ENCODE measurements at regions not wholly inside any gene's neighbourhood (a gene's known extent, or its start where the extent isn't known, plus 50 kb on each side); places are given as distances from the start of the nearest gene placed in this dataset.

GRCh38 chr6:130598021-130598989, 228.9 kb upstream of the SMLR1 start:
- peaks cover 6% of the 10 kb centered on the region for H3K27me3 Mint-ChIP-seq (ENCODE audit: low read depth)
- no peak overlapping the region for H3K4me3 Mint-ChIP-seq
- DNase-seq (ENCODE audit: low spot score in 2 of 2, unreplicated experiment in 2 of 2) = no peak
- H3K9me3 Mint-ChIP-seq = no peaks in the 10 kb centered on the region
- TF ChIP-seq, protein P1, sequence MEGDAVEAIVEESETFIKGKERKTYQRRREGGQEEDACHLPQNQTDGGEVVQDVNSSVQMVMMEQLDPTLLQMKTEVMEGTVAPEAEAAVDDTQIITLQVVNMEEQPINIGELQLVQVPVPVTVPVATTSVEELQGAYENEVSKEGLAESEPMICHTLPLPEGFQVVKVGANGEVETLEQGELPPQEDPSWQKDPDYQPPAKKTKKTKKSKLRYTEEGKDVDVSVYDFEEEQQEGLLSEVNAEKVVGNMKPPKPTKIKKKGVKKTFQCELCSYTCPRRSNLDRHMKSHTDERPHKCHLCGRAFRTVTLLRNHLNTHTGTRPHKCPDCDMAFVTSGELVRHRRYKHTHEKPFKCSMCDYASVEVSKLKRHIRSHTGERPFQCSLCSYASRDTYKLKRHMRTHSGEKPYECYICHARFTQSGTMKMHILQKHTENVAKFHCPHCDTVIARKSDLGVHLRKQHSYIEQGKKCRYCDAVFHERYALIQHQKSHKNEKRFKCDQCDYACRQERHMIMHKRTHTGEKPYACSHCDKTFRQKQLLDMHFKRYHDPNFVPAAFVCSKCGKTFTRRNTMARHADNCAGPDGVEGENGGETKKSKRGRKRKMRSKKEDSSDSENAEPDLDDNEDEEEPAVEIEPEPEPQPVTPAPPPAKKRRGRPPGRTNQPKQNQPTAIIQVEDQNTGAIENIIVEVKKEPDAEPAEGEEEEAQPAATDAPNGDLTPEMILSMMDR (IDR thresholded peaks at IDR 0.05; ENCODE audit: unreplicated experiment) = no peak
- H3K27ac Mint-ChIP-seq = no peak overlapping the region
- no peaks in the 10 kb centered on the region for H3K36me3 Mint-ChIP-seq
- H3K4me1 Mint-ChIP-seq = peaks cover 35% of the 10 kb centered on the region

DNA sequence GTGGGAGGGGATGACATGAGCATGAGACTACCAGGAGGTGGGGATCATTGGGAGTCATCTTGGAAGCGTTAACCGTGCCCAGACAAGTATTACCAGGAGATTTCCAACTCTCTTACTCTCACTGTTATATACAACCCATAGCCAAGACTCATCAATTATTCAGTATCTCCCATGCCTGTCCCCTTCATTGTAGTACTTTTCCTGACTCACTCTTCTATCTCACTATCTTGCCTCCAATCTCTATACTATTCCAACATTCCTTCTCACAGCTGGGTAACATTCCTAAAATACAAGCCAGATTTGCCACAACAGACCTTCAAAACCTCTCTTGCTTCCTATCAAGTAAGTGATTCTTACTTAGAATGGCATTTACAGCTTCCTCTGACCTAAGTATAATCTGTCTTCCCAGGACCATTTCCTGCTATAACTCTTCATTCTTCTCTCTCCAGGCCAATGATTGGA, 226.3 kb upstream of the SMLR1 start:
- TF ChIP-seq, protein P1 (IDR thresholded peaks at IDR 0.05; ENCODE audit: unreplicated experiment) = no peak
- Mint-ChIP-seq H3K4me3 (no peak overlapping the region), H3K9me3 (no peaks in the 10 kb centered on the region), H3K36me3 (no peaks in the 10 kb centered on the region), H3K4me1 (peaks cover 43% of the 10 kb centered on the region), H3K27me3 (ENCODE audit: low read depth) (peaks cover 19% of the 10 kb centered on the region), H3K27ac (no peak overlapping the region)
- no peak for DNase-seq (ENCODE audit: low spot score in 2 of 2, unreplicated experiment in 2 of 2)

DNA sequence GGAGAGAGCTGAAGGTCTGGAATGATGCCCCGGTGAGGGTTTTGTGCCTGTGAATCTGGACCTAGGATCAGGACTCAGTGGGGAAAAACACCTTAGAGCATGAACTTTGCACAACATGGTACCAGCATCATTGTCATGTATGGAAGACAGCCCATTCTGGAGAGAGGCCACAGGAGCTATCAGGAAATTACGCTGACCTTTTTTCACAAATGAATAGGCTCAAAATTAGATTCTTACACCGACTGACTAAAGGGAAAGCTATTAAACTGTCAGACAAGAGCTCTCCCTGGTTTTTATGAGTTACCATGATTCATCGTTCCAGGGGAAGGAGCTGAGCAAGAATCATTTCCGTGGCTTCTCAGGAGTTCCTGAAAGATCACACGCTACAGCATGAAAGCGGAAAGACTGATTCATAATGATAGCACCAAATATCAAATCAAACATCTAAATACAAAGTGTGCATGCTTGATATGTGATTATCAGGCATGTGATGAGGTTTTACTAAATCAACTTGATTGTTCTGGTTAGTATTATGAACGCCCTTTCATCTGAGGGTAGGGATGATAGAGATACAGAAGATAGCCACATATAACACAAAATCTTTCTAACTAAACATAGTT, 224.9 kb upstream of the SMLR1 start:
- Mint-ChIP-seq H3K4me3 (no peak overlapping the region), H3K27ac (no peak overlapping the region), H3K4me1 (peaks cover 40% of the 10 kb centered on the region), H3K27me3 (ENCODE audit: low read depth) (peaks cover 19% of the 10 kb centered on the region), H3K36me3 (no peaks in the 10 kb centered on the region), H3K9me3 (no peaks in the 10 kb centered on the region)
- DNase-seq (ENCODE audit: low spot score in 2 of 2, unreplicated experiment in 2 of 2) = no peak
- TF ChIP-seq, protein P1 (IDR thresholded peaks at IDR 0.05; ENCODE audit: unreplicated experiment) = no peak

DNA sequence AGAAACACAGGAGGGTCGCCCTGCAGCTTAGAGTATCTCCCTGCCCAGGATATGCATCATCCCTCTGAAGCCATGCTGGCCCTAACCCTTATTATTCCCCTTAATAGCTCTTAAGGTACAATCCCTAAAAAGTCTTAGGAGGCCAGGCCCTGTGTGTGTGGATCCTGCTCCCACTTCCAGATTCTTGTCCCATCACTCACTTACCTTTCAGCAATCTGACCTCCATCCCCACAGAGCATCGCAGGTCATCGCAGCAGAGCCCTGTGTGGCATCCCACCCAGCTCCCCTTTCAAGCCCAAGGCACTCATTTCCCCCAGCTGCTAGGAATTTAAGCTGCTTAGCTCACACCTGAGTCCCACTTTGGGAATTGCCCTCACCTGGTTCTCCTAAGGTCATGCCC, 223.8 kb upstream of the SMLR1 start:
- Mint-ChIP-seq H3K4me3 (no peak overlapping the region), H3K4me1 (peaks cover 32% of the 10 kb centered on the region), H3K36me3 (no peaks in the 10 kb centered on the region), H3K27me3 (ENCODE audit: low read depth) (peaks cover 19% of the 10 kb centered on the region), H3K9me3 (no peaks in the 10 kb centered on the region), H3K27ac (no peak overlapping the region)
- TF ChIP-seq, protein P1 (IDR thresholded peaks at IDR 0.05; ENCODE audit: unreplicated experiment) = no peak
- no peak for DNase-seq (ENCODE audit: low spot score in 2 of 2, unreplicated experiment in 2 of 2)

DNA sequence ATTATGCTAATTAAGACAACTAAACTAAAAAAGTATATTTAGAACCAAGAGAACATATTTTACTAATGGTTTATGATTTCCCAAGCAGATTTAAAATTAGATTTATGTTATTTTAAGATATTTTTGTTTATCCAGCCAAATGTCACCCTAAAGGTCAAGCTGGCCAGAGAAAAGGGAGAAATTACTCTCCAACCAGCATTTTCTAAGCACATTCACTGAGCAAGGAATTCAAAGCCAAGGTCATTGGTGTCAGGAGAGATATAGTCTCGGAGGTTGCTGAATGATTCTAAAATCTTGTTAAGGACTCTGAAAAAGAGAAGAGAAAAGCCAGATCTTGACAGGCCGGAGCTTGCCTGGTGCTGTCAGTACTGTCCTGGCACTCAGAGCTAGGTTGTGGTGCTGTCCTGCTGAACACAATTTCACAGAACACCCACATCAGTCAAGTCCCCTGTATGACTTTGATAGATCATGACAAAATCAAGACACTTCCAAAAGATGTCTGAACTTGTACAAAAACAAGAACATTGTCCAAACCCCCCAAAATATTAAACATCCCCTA, 222.3 kb upstream of the SMLR1 start:
- H3K27me3 Mint-ChIP-seq (ENCODE audit: low read depth) = peaks cover 19% of the 10 kb centered on the region

More for the DNA sequence above, 222.3 kb upstream of the SMLR1 start:
- H3K36me3 Mint-ChIP-seq = no peaks in the 10 kb centered on the region
- TF ChIP-seq, protein P1 (IDR thresholded peaks at IDR 0.05; ENCODE audit: unreplicated experiment) = no peak
- no peaks in the 10 kb centered on the region for H3K9me3 Mint-ChIP-seq
- no peak overlapping the region for H3K4me3 Mint-ChIP-seq
- peaks cover 30% of the 10 kb centered on the region for H3K4me1 Mint-ChIP-seq
- no peak overlapping the region for H3K27ac Mint-ChIP-seq
- DNase-seq (ENCODE audit: low spot score in 2 of 2, unreplicated experiment in 2 of 2) = no peak

Data from mesothelial cell of epicardium (in vitro differentiated cells).